Peyer's patch (tissue), 4 donors: ENCODE measurements at regions not wholly inside any gene's neighbourhood (a gene's known extent, or its start where the extent isn't known, plus 50 kb on each side); places are given as distances from the start of the nearest gene placed in this dataset.

Experiments
- POLR2A ChIP-seq, 2 donors: fragments of 450-650 bp; IDR thresholded peaks; one replicate each; pipeline ENCODE4 v1.5.1; 2017; ENCODE audit warnings: antibody characterized with exemption in 2 of 2, mild to moderate bottlenecking in 2 of 2, moderate library complexity in 2 of 2
- TF ChIP-seq, protein P1 (sequence below), 6 experiments: fragments of 450-650 bp in 4 of 6; fragments of 200-600 bp in 2 of 6; sonication (generic) in 1 of 6; IDR thresholded peaks; one replicate each; pipeline ENCODE4 v1.5.1; 2017 to 2019; ENCODE audit warnings: antibody characterized with exemption in 6 of 6, mild to moderate bottlenecking in 3 of 6, moderate library complexity in 1 of 6

DNA sequence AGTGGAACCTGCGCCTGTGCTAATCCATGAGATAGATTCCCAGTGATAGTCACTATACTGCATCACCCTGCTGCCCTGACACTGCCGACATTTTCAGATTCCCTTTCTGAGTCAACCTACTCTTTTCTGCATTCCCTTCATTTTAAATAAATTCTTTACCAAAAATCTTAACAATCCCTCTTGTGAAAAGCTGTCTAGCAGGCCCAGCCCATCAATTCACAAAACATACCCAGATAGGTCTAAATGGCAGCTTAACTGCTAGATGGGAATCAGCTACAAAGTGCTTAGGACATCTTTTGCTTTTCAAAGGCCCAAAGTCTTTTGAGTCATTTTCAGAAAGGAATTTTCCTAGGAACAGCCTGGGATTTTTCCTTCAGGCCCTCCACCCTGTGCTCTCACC, 180.1 kb upstream of the PTBP2 start:
- no peak for TF ChIP-seq POLR2A (IDR thresholded peaks at IDR 0.05)
- TF ChIP-seq, protein P1, sequence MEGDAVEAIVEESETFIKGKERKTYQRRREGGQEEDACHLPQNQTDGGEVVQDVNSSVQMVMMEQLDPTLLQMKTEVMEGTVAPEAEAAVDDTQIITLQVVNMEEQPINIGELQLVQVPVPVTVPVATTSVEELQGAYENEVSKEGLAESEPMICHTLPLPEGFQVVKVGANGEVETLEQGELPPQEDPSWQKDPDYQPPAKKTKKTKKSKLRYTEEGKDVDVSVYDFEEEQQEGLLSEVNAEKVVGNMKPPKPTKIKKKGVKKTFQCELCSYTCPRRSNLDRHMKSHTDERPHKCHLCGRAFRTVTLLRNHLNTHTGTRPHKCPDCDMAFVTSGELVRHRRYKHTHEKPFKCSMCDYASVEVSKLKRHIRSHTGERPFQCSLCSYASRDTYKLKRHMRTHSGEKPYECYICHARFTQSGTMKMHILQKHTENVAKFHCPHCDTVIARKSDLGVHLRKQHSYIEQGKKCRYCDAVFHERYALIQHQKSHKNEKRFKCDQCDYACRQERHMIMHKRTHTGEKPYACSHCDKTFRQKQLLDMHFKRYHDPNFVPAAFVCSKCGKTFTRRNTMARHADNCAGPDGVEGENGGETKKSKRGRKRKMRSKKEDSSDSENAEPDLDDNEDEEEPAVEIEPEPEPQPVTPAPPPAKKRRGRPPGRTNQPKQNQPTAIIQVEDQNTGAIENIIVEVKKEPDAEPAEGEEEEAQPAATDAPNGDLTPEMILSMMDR (IDR thresholded peaks at IDR 0.05) = no peak
